Esophagus (tissue), 2 donors: ENCODE measurements at regions not wholly inside any gene's neighbourhood (a gene's known extent, or its start where the extent isn't known, plus 50 kb on each side); places are given as distances from the start of the nearest gene placed in this dataset.
A peak's percentile ranks its signal among the peaks of the same experiment; 100 is the strongest.
"Not testable (repeated sequence)": the region's sequence is repeated elsewhere in the genome, so short reads cannot be mapped to it uniquely, and the experiment has no call there.

Experiments
- H3K27ac ChIP-seq, 2 donors: one replicate each; pipeline ENCODE4 v1.5.1; 2013; ENCODE audit warnings: low read depth in 2 of 2, mild to moderate bottlenecking in 2 of 2, inconsistent platforms in 1 of 2, low read length in 1 of 2, moderate library complexity in 1 of 2
- H3K27me3 ChIP-seq, 2 donors: one replicate each; pipeline ENCODE4 v1.6.1; 2013; ENCODE audit warnings: low read length in 2 of 2, control low read depth in 1 of 2, mild to moderate bottlenecking in 1 of 2; ENCODE audit not compliant: insufficient read depth in 2 of 2, control insufficient read depth in 1 of 2
- H3K36me3 ChIP-seq, 2 donors: one replicate each; pipeline ENCODE4 v1.6.1; 2013; ENCODE audit warnings: low read length in 1 of 2; ENCODE audit not compliant: control insufficient read depth in 2 of 2, insufficient read depth in 2 of 2
- H3K4me1 ChIP-seq, 2 donors: one replicate each; pipeline ENCODE4 v1.6.1; 2013; ENCODE audit warnings: low read length in 1 of 2; ENCODE audit not compliant: control insufficient read depth in 2 of 2, insufficient read depth in 2 of 2
- H3K4me3 ChIP-seq, 2 donors: one replicate each; pipeline ENCODE4 v1.5.1; 2013; ENCODE audit warnings: low read length in 2 of 2, mild to moderate bottlenecking in 2 of 2, low read depth in 1 of 2, moderate library complexity in 1 of 2
- H3K9me3 ChIP-seq, 2 donors: one replicate each; pipeline ENCODE4 v1.6.1; 2013; ENCODE audit warnings: mild to moderate bottlenecking in 2 of 2, low read depth in 1 of 2, low read length in 1 of 2, moderate library complexity in 1 of 2; ENCODE audit not compliant: control insufficient read depth in 2 of 2, insufficient read depth in 1 of 2
- WGBS, 2 donors: extraction: QIAGEN DNeasy Blood & Tissue Kit; methylation state at CpG; one replicate each; pipeline ENCODE4 v1.1.7; 2013; 5-methylcytosine and 5-hydroxymethylcytosine counted together
- donor health status: healthy with polysubstance abuse.
- donor health status: Bipolar disorder and iron deficiency.

GRCh38 chr3:125917020-125917549 is 51.9 kb upstream of the ROPN1B start:
- not testable (repeated sequence) for H3K4me1 ChIP-seq, H3K36me3 ChIP-seq, H3K27me3 ChIP-seq, H3K9me3 ChIP-seq
- peak overlapping the region; percentile 53 to 67 for H3K4me3 ChIP-seq
- peak overlapping the region; percentile 65 to 77 for H3K27ac ChIP-seq
- 2 to 3% methylated on average over 12 of the region's 12 CpGs for WGBS, 2 donors

DNA sequence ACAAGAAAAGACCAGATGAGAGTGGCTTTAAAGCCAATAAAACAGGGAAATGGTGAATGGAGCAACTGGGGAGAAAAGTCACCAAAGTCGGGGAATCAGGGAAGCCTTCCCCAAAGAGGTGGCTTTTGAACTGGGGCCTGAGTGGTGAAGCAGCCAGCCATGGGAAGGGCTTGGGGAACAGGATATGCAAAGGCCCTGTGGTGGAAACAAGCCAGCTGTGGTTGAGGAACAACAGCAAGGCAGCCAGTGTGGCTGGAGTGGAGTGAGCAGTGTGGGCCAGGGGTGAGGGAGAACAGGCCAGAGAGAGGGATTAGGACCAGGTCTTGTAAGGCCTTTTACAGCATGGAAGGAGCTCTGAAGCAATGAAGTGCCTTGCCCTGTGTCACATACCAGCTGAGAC is 51.0 kb upstream of the ROPN1B start:
- not testable (repeated sequence) for H3K4me1 ChIP-seq, H3K4me3 ChIP-seq, H3K36me3 ChIP-seq, H3K27ac ChIP-seq, H3K9me3 ChIP-seq, H3K27me3 ChIP-seq
- 90 to 98% methylated on average over 1 of the region's 1 CpG for WGBS, 2 donors

- not testable (repeated sequence) for H3K36me3 ChIP-seq, H3K9me3 ChIP-seq, H3K4me3 ChIP-seq, H3K27ac ChIP-seq, H3K27me3 ChIP-seq, H3K4me1 ChIP-seq
- WGBS, 2 donors: 69 to 72% methylated on average over 5 of the region's 5 CpGs
These were observed 50.5 kb upstream of the ROPN1B start for GRCh38 chr3:125918451-125918850.

DNA sequence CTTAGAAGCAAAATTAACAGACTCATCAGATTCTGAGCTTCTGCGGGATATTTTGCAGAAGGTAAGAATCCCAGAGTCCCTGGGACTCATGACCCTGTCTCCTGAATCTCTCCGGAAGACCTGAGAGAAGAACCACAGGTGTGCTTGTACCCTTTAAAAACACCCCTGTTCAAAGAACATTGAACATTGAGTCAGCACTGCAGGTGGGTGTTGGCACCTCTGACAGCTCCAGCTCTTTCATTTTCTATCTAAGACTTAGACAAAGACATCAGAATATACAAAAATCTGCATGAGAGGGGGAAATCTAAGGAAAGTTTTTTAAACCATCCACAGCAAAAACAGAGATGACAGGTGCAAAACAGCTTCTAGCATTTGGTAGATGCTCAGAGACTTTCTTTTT is 50.1 kb upstream of the ROPN1B start:
- H3K4me1 ChIP-seq, H3K27ac ChIP-seq, H3K36me3 ChIP-seq, H3K4me3 ChIP-seq, H3K9me3 ChIP-seq, H3K27me3 ChIP-seq: not testable (repeated sequence)
- WGBS, 2 donors: 71 to 91% methylated on average over 2 of the region's 2 CpGs
